Right lobe of liver (tissue), 4 donors: ENCODE measurements at regions not wholly inside any gene's neighbourhood (a gene's known extent, or its start where the extent isn't known, plus 50 kb on each side); places are given as distances from the start of the nearest gene placed in this dataset.

Source experiments
- POLR2A ChIP-seq: fragments of 450-650 bp; IDR thresholded peaks from one replicate; pipeline ENCODE4 v1.6.1; 2017; ENCODE audit warnings: antibody characterized with exemption, mild to moderate bottlenecking
- TF ChIP-seq, protein P1 (sequence below), 4 donors: fragments of 200-600 bp in 3 of 4; fragments of 450-650 bp in 1 of 4; IDR thresholded peaks; one replicate each; pipeline versions ENCODE4 v1.5.1 to v1.8.0; 2016 to 2022; ENCODE audit warnings: antibody characterized with exemption in 4 of 4, mild to moderate bottlenecking in 2 of 4
- donor health status: DM: no; HTN: no; CAD: no.
- donor health status: DM: no; HTN: no; CAD: no.
- donor health status: DM: no; HTN: yes; CAD: no.

DNA sequence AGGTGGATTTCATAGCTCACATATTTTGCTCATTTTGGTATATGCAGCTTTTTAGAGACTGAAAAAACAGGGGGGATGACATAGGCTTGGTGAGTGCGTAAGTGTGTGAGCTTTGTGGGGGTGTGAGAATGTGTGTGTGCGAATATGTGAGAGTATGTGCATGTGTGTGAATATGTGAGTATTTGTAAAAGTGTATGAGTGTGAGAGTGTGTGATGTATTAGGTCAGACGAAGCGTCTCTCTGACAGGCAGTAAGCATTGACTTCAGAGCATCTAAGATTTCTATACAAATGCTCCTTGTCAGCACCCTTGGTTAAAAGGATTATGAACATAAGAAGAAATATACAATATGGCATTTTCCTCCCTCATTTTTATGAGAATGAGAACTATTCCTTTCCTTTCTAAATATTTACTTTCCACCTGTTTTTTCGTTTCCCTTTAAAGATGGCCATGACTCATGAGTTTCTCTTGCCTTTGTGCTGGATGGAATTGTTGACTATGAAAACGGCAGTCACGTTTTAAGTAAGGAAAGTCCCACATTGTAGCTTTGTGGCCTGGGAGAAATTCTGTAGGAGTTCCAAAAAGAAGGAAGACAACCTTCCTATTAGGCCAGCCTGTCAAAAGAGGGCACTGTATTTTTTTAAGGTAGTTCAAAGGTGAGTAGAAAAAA lies 276.4 kb downstream of the FOXL1 start:
- TF ChIP-seq, protein P1, sequence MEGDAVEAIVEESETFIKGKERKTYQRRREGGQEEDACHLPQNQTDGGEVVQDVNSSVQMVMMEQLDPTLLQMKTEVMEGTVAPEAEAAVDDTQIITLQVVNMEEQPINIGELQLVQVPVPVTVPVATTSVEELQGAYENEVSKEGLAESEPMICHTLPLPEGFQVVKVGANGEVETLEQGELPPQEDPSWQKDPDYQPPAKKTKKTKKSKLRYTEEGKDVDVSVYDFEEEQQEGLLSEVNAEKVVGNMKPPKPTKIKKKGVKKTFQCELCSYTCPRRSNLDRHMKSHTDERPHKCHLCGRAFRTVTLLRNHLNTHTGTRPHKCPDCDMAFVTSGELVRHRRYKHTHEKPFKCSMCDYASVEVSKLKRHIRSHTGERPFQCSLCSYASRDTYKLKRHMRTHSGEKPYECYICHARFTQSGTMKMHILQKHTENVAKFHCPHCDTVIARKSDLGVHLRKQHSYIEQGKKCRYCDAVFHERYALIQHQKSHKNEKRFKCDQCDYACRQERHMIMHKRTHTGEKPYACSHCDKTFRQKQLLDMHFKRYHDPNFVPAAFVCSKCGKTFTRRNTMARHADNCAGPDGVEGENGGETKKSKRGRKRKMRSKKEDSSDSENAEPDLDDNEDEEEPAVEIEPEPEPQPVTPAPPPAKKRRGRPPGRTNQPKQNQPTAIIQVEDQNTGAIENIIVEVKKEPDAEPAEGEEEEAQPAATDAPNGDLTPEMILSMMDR (IDR thresholded peaks at IDR 0.05), result no peak
- no peak for TF ChIP-seq POLR2A
